GM21619 (cell line): ENCODE measurements at regions not wholly inside any gene's neighbourhood (a gene's known extent, or its start where the extent isn't known, plus 50 kb on each side); places are given as distances from the start of the nearest gene placed in this dataset.

Experiments used
- ATAC-seq: cut with Tn5 transposase; IDR thresholded peaks from one replicate; pipeline ENCODE4 v1.9.1; 2021; ENCODE audit not compliant: unreplicated experiment

- no peak for ATAC-seq
Observed at GRCh38 chr12:74418573-74418972, 119.1 kb upstream of the ATXN7L3B start.

- no peak for ATAC-seq
Observed at GRCh38 chr12:74424778-74425177, 112.9 kb upstream of the ATXN7L3B start.

- no peak for ATAC-seq
Observed at GRCh38 chr12:74426091-74426490, 111.5 kb upstream of the ATXN7L3B start.

GRCh38 chr12:74429535-74429934 lies 108.1 kb upstream of the ATXN7L3B start:
- ATAC-seq, result no peak

GRCh38 chr12:74431801-74432200 lies 105.8 kb upstream of the ATXN7L3B start:
- ATAC-seq, result no peak

- ATAC-seq, result no peak
Observed at GRCh38 chr12:74440469-74440868, 97.2 kb upstream of the ATXN7L3B start.

- no peak for ATAC-seq
Observed at GRCh38 chr12:74441872-74442271, 95.8 kb upstream of the ATXN7L3B start.

GRCh38 chr12:74446466-74446865 lies 91.2 kb upstream of the ATXN7L3B start:
- no peak for ATAC-seq

- ATAC-seq, result no peak
Observed at GRCh38 chr12:74449872-74450271, 87.8 kb upstream of the ATXN7L3B start.

GRCh38 chr12:74454109-74454508 lies 83.5 kb upstream of the ATXN7L3B start:
- no peak for ATAC-seq

GRCh38 chr12:74455429-74455828 lies 82.2 kb upstream of the ATXN7L3B start:
- no peak for ATAC-seq

- no peak for ATAC-seq
Observed at GRCh38 chr12:74456431-74456830, 81.2 kb upstream of the ATXN7L3B start.

GRCh38 chr12:74468401-74468800 lies 69.2 kb upstream of the ATXN7L3B start:
- no peak for ATAC-seq

GRCh38 chr12:74476234-74476633 lies 61.4 kb upstream of the ATXN7L3B start:
- no peak for ATAC-seq

GRCh38 chr12:74481078-74481477 lies 56.6 kb upstream of the ATXN7L3B start:
- no peak for ATAC-seq

- ATAC-seq, result no peak
Observed at GRCh38 chr12:74482115-74482514, 55.5 kb upstream of the ATXN7L3B start.

- no peak for ATAC-seq
Observed at GRCh38 chr12:74483057-74483456, 54.6 kb upstream of the ATXN7L3B start.
